ENCODE measurements at regions not wholly inside any gene's neighbourhood (a gene's known extent, or its start where the extent isn't known, plus 50 kb on each side); places are given as distances from the start of the nearest gene placed in this dataset.
"Not testable (repeated sequence)": the region's sequence is repeated elsewhere in the genome, so short reads cannot be mapped to it uniquely, and the experiment has no call there.

DNA sequence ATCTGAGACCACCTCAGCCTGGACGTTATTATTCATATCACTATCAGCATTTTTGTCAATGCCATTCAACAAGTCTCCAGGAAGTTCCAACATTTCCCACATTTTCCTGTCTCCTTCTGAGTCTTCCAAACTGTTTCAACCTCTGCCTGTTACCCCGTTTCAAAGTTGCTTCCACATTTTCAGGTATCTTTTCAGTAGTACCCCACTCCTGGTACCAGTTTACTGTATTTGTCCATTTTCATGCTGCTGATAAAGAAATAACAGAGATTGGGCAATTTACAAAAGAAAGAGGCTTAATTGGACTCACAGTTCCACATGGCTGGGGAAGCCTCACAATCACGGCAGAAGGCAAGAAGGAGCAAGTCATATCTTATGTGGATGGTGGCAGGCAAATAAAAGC lies 565.5 kb downstream of the FRK start:
- no peaks in the 10 kb centered on the region for H3K27me3 Mint-ChIP-seq (ENCODE audit: low read depth)
- peaks cover 11% of the 10 kb centered on the region for H3K9me3 Mint-ChIP-seq (ENCODE audit: insufficient read depth)
- no peak overlapping the region for H3K27ac Mint-ChIP-seq
- ChIA-PET CTCF (no interaction called here), POLR2A (no interaction called here)
- H3K4me3 Mint-ChIP-seq = no peak overlapping the region
- H3K4me1 Mint-ChIP-seq (ENCODE audit: low read depth) = no peaks in the 10 kb centered on the region
- DNase-seq (no peak), ATAC-seq (no peak)
- H3K36me3 Mint-ChIP-seq (ENCODE audit: low read depth) = no peaks in the 10 kb centered on the region

DNA sequence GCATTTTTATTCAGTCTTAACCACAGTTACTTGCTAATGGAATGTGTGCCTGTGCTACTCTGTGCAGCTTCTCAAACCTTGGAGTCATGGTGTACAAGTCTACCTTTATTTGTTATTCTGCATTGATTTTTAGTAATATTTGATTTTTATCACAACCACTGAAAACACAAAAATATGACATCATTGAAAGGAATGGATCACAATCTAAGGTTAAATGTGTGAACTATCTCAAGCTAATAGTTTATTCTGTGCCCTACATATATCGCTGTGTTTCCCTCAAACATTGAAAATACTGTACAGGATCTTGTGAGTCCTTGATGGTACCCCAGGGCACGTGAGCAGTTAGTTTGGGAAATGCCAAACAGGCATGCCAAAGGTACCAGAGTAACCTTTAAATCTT lies 573.4 kb downstream of the FRK start:
- CTCF ChIA-PET = no interaction called here
- no peaks in the 10 kb centered on the region for H3K36me3 Mint-ChIP-seq (ENCODE audit: low read depth)
- ATAC-seq = no peak

DNA sequence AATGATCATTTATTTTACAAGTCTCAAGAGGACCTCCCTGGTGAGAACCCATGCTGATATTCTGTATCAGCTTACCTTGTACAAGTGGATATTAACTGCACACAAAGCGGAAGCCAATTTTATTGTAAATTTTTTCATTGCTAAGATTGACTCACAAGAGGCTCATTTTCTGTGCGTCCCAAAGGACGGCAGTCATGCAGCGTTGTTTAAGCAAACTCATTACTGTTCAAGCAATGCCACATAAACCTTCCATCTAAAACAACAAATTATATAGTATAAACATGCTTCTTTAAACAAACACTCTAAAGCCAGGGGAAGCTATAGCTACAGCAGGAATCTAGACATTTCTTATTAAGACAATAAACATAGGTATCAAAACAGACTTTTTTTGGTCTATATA lies 575.3 kb downstream of the FRK start:
- Mint-ChIP-seq H3K27ac (no peak overlapping the region), H3K9me3 (ENCODE audit: insufficient read depth) (peaks cover 8% of the 10 kb centered on the region)

More for the DNA sequence above, 573.4 kb downstream of the FRK start:
- no peak for DNase-seq
- no peak overlapping the region for H3K27ac Mint-ChIP-seq
- no peaks in the 10 kb centered on the region for H3K4me1 Mint-ChIP-seq (ENCODE audit: low read depth)
- no peak overlapping the region for H3K4me3 Mint-ChIP-seq
- POLR2A ChIA-PET = no interaction called here
- no peaks in the 10 kb centered on the region for H3K9me3 Mint-ChIP-seq (ENCODE audit: insufficient read depth)
- H3K27me3 Mint-ChIP-seq (ENCODE audit: low read depth) = no peaks in the 10 kb centered on the region

DNA sequence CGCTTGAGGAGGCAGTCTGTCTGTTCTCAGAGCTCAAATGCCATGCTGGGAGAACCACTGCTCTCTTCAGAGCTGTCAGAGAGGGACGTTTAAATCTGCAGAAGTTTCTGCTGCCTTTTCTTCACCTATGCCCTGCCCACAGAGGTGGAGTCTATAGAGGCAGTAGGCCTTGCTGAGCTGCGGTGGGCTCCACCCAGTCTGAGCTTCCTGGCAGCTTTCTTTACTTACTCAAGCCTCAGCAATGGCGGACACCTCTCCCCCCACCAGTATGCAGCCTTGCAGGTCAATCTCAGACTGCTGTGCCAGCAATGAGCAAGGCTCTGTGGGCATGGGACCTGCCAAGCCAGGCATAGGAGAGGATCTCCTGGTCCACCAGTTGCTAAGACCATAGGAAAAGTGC lies 580.1 kb downstream of the FRK start:
- H3K9me3 Mint-ChIP-seq (ENCODE audit: insufficient read depth) = not testable (repeated sequence)

More for the DNA sequence above, 575.3 kb downstream of the FRK start:
- no peak overlapping the region for H3K4me3 Mint-ChIP-seq
- H3K36me3 Mint-ChIP-seq (ENCODE audit: low read depth) = no peaks in the 10 kb centered on the region
- H3K4me1 Mint-ChIP-seq (ENCODE audit: low read depth) = no peaks in the 10 kb centered on the region
- ATAC-seq (no peak), DNase-seq (no peak)
- CTCF ChIA-PET = no interaction called here
- no peaks in the 10 kb centered on the region for H3K27me3 Mint-ChIP-seq (ENCODE audit: low read depth)
- POLR2A ChIA-PET = no interaction called here

DNA sequence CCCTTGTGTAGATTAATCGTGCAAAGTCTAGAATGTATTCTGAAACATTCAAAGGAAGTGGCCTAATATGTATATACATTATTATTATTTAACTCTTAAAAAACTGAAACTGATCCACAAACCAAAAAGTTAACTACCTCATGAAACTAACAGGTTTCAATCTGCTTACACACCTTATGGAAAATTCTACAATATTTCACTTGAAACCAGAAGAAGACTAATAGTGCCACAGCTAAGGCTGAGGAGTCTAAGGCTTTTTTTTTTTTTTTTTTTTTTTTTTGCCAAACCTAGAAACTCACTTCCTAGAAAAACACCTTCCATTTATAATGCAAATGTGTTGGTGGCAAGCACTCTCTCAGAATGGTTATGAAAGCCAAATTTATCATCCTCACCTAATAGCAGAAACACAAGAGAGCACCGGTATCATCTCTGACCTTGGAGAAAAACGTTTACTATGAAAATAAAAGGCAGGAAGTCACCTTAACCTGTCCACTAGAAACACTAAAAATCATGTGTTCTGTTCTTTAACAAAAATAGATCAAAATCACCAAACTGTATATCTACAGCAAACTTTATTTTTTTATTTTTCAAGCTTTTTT lies 586.1 kb downstream of the FRK start:
- POLR2A ChIA-PET = no interaction called here
- Mint-ChIP-seq H3K9me3 (ENCODE audit: insufficient read depth) (peaks cover 4% of the 10 kb centered on the region), H3K27ac (no peak overlapping the region), H3K36me3 (ENCODE audit: low read depth) (no peaks in the 10 kb centered on the region), H3K4me3 (no peak overlapping the region), H3K4me1 (ENCODE audit: low read depth) (no peaks in the 10 kb centered on the region), H3K27me3 (ENCODE audit: low read depth) (no peaks in the 10 kb centered on the region)
- CTCF ChIA-PET = no interaction called here
- DNase-seq (no peak), ATAC-seq (no peak)

More for the DNA sequence above, 580.1 kb downstream of the FRK start:
- POLR2A ChIA-PET; H3K4me1 Mint-ChIP-seq (ENCODE audit: low read depth); CTCF ChIA-PET; DNase-seq; ATAC-seq; H3K27me3 Mint-ChIP-seq (ENCODE audit: low read depth); H3K4me3 Mint-ChIP-seq; H3K36me3 Mint-ChIP-seq (ENCODE audit: low read depth); H3K27ac Mint-ChIP-seq: not testable (repeated sequence)

DNA sequence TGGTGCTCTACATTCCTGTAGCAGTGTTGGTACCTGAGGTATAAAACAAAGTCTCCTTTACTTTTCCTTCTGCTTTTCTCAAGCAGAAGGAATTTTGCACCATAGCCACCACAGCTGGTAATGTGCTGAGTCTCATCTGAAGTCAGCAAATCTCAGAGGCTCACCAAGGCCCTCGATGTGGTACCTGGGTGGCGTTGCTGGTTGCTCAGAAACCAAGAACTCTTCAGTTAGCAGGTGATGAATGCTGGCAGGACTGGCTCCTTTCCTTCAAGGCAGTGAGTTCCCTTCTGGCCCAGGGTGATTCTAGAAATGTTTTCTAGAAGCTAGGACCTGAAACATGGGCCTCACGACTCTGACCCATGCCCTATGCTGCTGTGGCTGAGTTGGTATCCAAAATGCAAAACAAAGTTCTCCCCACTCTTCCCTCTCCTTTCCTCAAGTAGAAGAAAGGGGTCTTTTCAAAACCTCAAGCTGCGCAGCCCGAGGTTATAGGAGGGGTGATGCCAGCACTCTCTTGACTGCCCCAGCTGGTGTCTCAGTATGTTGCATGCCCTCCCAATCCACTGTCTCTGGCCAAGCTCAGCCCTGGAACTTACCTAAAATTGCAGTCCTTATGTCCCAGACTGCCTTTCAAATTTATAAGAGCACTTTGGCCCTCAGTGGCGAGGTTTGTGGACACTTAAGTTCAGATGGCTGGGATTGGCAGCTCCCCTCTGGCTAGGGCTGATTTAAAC lies 592.3 kb downstream of the FRK start:
- Mint-ChIP-seq H3K4me1 (ENCODE audit: low read depth) (no peaks in the 10 kb centered on the region), H3K36me3 (ENCODE audit: low read depth) (no peaks in the 10 kb centered on the region), H3K9me3 (ENCODE audit: insufficient read depth) (peaks cover 4% of the 10 kb centered on the region), H3K27me3 (ENCODE audit: low read depth) (no peaks in the 10 kb centered on the region), H3K4me3 (no peak overlapping the region), H3K27ac (no peak overlapping the region)
- ATAC-seq (no peak), DNase-seq (no peak)
- ChIA-PET CTCF (no interaction called here), POLR2A (no interaction called here)

DNA sequence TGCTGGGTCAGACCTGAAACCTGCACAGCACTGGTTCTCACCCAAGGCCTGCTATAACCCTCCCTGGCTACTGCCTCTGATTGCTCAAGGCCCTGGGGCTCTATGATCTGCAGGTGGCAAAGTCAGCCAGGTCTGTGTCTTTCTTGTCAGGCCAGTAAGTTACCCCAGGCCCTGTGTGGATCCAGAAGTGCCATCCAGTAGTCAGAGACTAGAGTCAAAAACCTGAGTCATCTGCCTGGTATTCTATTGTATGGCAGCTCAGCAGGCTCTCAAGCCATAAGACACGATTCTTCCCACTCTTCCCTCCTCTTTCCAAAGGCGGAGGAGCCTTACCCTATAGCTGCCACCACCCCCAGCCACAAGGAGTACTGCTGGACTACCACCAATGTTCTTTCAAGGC lies 593.0 kb downstream of the FRK start:
- Mint-ChIP-seq H3K4me1 (ENCODE audit: low read depth) (no peaks in the 10 kb centered on the region), H3K4me3 (no peak overlapping the region), H3K27me3 (ENCODE audit: low read depth) (no peaks in the 10 kb centered on the region), H3K36me3 (ENCODE audit: low read depth) (no peaks in the 10 kb centered on the region), H3K9me3 (ENCODE audit: insufficient read depth) (peaks cover 4% of the 10 kb centered on the region), H3K27ac (no peak overlapping the region)
- ChIA-PET CTCF (no interaction called here), POLR2A (no interaction called here)
- DNase-seq (no peak), ATAC-seq (no peak)

DNA sequence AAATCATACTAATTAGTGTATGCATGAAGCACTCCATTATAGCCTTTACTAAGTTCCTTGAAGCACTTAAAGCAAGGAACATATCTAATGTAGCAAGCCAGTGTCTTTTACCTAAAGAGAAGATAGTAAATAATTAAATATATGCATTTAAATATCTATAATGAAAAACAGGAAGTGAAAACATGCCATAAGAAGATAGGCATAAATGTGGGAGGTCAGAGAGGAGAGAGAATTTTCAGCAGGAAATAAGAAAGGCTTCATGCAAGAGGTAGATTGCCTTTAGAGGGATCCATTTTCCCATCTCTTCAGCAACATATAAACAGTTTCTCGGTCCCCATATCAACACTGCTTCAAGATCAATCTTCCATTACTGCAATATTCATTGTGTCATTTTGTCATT lies 599.8 kb downstream of the FRK start:
- H3K36me3 Mint-ChIP-seq (ENCODE audit: low read depth) = no peaks in the 10 kb centered on the region
- POLR2A ChIA-PET = no interaction called here
- H3K9me3 Mint-ChIP-seq (ENCODE audit: insufficient read depth) = peaks cover 4% of the 10 kb centered on the region
- H3K27me3 Mint-ChIP-seq (ENCODE audit: low read depth) = no peaks in the 10 kb centered on the region
- ATAC-seq (no peak), DNase-seq (no peak)
- H3K27ac Mint-ChIP-seq = no peak overlapping the region
- no peaks in the 10 kb centered on the region for H3K4me1 Mint-ChIP-seq (ENCODE audit: low read depth)
- H3K4me3 Mint-ChIP-seq = no peak overlapping the region
- CTCF ChIA-PET = no interaction called here

DNA sequence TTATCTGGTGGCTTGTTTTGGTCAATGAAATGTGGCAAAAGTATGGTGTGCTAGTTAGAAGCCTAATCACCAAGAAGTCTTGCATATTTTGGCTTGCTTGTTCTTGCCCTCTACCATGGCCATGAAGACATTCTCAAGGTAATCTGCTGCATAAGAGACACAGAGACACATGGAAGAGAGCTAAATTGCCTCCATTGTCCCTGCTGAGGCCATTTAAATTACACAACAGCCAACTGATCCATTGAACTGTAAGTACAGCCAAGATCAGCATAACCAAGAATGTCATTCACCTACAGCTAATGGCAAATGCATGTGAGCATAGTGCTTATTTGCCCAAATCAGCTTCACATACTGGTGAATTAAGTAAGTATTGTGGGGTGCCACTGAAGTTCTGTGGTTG lies 603.8 kb downstream of the FRK start:
- H3K36me3 Mint-ChIP-seq (ENCODE audit: low read depth) = no peaks in the 10 kb centered on the region
- no peak overlapping the region for H3K4me3 Mint-ChIP-seq
- CTCF ChIA-PET = no interaction called here
- H3K27me3 Mint-ChIP-seq (ENCODE audit: low read depth) = no peaks in the 10 kb centered on the region
- POLR2A ChIA-PET = no interaction called here
- ATAC-seq (no peak), DNase-seq (no peak)
- H3K27ac Mint-ChIP-seq = no peak overlapping the region
- no peaks in the 10 kb centered on the region for H3K9me3 Mint-ChIP-seq (ENCODE audit: insufficient read depth)
- no peaks in the 10 kb centered on the region for H3K4me1 Mint-ChIP-seq (ENCODE audit: low read depth)

DNA sequence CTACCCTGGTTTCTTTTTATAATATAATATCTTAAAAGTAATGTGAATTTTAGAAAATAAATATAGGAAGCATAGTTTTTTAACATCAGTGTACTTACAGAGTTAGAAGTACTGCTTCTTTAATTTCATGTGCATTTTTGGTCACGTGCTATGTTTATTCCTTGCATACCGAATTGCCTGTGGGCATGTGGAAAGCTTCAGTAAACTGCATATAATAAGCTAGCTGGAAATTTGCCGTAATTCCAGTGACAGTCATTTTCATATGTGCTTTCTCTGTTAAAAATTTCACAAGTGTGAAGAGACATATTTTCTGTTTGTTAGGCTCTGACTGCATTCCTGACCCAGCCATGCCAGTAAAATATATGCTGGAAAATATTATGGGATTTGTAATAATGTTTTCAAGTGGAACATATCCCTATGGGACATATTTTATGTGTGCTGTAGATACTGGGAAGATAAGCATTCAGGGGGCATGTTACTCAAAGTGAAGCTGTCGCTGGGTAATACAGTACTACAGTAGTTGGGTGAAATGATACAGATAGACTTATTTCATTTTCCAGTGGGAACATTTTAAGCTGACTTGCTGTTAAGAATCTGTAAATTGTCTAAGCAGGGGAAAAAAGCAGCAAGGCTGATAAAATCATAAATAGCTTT lies 616.7 kb downstream of the FRK start:
- H3K9me3 Mint-ChIP-seq (ENCODE audit: insufficient read depth) = peaks cover 4% of the 10 kb centered on the region
- POLR2A ChIA-PET = no interaction called here

DNA sequence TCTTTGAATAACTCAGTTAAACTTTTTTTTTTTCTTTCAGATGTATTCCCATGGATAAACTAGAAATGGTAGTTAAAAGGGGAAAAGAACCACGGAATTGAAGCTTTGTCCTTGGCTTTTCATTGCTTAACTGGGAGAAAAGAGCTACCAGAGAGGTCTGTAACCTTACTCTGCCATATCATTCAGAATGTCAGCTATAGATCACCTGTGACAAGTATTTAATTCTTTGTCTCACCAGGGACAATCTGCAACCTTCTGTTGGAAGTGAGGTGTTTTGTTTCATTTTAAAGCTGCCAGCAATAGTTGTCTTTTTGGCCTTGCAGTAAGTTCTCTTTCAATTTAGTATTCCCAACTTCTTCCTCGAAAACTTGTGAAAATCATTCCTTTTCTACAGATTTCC lies 618.4 kb downstream of the FRK start:
- H3K9me3 Mint-ChIP-seq (ENCODE audit: insufficient read depth) = peaks cover 4% of the 10 kb centered on the region
- H3K27me3 Mint-ChIP-seq (ENCODE audit: low read depth) = no peaks in the 10 kb centered on the region
- H3K27ac Mint-ChIP-seq = no peak overlapping the region
- H3K4me1 Mint-ChIP-seq (ENCODE audit: low read depth) = no peaks in the 10 kb centered on the region
- no peak overlapping the region for H3K4me3 Mint-ChIP-seq
- no peaks in the 10 kb centered on the region for H3K36me3 Mint-ChIP-seq (ENCODE audit: low read depth)
- CTCF ChIA-PET = interaction anchor here (0.9 kb wide), 1 partner anchor 14 kb away, joined by 4 read pairs; no protein-coding TSS in a partner anchor
- POLR2A ChIA-PET = no interaction called here
- ATAC-seq (no peak), DNase-seq (no peak)

More for the DNA sequence above, 616.7 kb downstream of the FRK start:
- Mint-ChIP-seq H3K36me3 (ENCODE audit: low read depth) (no peaks in the 10 kb centered on the region), H3K27me3 (ENCODE audit: low read depth) (no peaks in the 10 kb centered on the region), H3K4me1 (ENCODE audit: low read depth) (no peaks in the 10 kb centered on the region), H3K4me3 (no peak overlapping the region), H3K27ac (no peak overlapping the region)
- CTCF ChIA-PET = no interaction called here
- DNase-seq (no peak), ATAC-seq (no peak)

DNA sequence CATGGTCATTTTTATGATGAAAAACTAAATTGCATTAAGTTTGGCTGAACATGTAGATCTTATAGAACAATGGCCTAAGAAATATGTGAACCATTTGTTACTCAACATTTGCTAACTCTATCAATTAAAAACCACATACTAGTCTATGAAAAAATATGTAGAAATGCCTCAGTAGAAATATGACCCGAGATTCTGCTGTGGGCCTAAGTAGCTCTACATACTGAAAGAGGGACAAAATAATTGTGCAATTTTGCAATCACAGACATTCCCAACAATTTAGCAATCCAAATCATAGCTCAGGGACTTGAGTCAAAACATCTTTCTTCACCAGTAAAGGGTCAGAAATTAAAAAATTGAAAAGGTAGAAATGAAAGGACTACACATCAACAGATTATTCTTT lies 619.0 kb downstream of the FRK start:
- POLR2A ChIA-PET = no interaction called here
- Mint-ChIP-seq H3K4me1 (ENCODE audit: low read depth) (no peaks in the 10 kb centered on the region), H3K9me3 (ENCODE audit: insufficient read depth) (peaks cover 4% of the 10 kb centered on the region), H3K36me3 (ENCODE audit: low read depth) (no peaks in the 10 kb centered on the region), H3K27me3 (ENCODE audit: low read depth) (no peaks in the 10 kb centered on the region), H3K4me3 (no peak overlapping the region), H3K27ac (no peak overlapping the region)
- ATAC-seq = no peak
- CTCF ChIA-PET = no interaction called here
- DNase-seq = no peak

Measured in activated CD8-positive, alpha-beta T cell treated with anti-CD3 and anti-CD28 coated beads, Interleukin-2, amount 10 ng/mL, durations not matched to agents 7 days and 5 days (primary cell).